Sigmoid colon (tissue), 6 donors: ENCODE measurements at regions not wholly inside any gene's neighbourhood (a gene's known extent, or its start where the extent isn't known, plus 50 kb on each side); places are given as distances from the start of the nearest gene placed in this dataset.

ENCODE experiments used
- DNase-seq: peaks from one replicate; pipeline ENCODE4 v3.0.0-alpha.2; 2019
- H3K27ac ChIP-seq, 4 donors: fragments of 200-600 bp; sonication (generic); one replicate each; pipeline ENCODE4 v1.5.1; 2016 to 2019; ENCODE audit warnings: mild to moderate bottlenecking in 1 of 4
- H3K27me3 ChIP-seq, 3 donors: fragments of 200-600 bp; sonication (generic); one replicate each; pipeline ENCODE4 v1.5.1; 2019; ENCODE audit warnings: mild to moderate bottlenecking in 1 of 3
- H3K36me3 ChIP-seq, 4 donors: fragments of 200-600 bp; sonication (generic); one replicate each; pipeline ENCODE4 v1.5.1; 2016 to 2019
- H3K4me1 ChIP-seq, 4 donors: fragments of 200-600 bp; sonication (generic); one replicate each; pipeline ENCODE4 v1.5.1; 2017 to 2019
- H3K4me3 ChIP-seq, 4 donors: fragments of 200-600 bp; sonication (generic); one replicate each; pipeline ENCODE4 v1.5.1; 2017 to 2019; ENCODE audit warnings: mild to moderate bottlenecking in 2 of 4, moderate library complexity in 1 of 4
- H3K9me3 ChIP-seq, 4 donors: fragments of 200-600 bp in 3 of 4; sonication (generic) in 3 of 4; one replicate each; pipeline versions ENCODE4 v1.5.1 to v1.6.1; 2013 to 2019
- EP300 ChIP-seq, 4 donors: sonication (generic); formaldehyde crosslinking; IDR thresholded peaks; one replicate each; pipeline ENCODE4 v1.6.1; 2017; ENCODE audit warnings: antibody characterized with exemption in 4 of 4
- POLR2A ChIP-seq, 2 donors: fragments of 450-650 bp; IDR thresholded peaks; one replicate each; pipeline ENCODE4 v1.6.1; 2016; ENCODE audit warnings: antibody characterized with exemption in 2 of 2, mild to moderate bottlenecking in 2 of 2, moderate library complexity in 2 of 2
- POLR2AphosphoS5 ChIP-seq, 4 donors: sonication (generic); formaldehyde crosslinking; IDR thresholded peaks; one replicate each; pipeline ENCODE4 v1.6.1; 2017; ENCODE audit warnings: antibody characterized with exemption in 4 of 4
- WGBS, 2 donors: extraction: QIAGEN DNeasy Blood & Tissue Kit; methylation state at CpG; one replicate each; pipeline ENCODE4 v1.1.7; 2013; 5-methylcytosine and 5-hydroxymethylcytosine counted together
- intact Hi-C: fragments of 100-400 bp; cut with DNase I; formaldehyde crosslinking; loops from one replicate; pipeline ENCODE4 v1.15.1; 2023
- TF ChIP-seq, protein P1 (sequence below), 4 experiments: fragments of 450-650 bp in 3 of 4; fragments of 200-600 bp in 1 of 4; IDR thresholded peaks; one replicate each; pipeline ENCODE4 v1.5.1; 2016 to 2019; ENCODE audit warnings: antibody characterized with exemption in 4 of 4, mild to moderate bottlenecking in 3 of 4, moderate library complexity in 2 of 4
- donor health status: healthy with polysubstance abuse.
- donor health status: healthy.

DNA sequence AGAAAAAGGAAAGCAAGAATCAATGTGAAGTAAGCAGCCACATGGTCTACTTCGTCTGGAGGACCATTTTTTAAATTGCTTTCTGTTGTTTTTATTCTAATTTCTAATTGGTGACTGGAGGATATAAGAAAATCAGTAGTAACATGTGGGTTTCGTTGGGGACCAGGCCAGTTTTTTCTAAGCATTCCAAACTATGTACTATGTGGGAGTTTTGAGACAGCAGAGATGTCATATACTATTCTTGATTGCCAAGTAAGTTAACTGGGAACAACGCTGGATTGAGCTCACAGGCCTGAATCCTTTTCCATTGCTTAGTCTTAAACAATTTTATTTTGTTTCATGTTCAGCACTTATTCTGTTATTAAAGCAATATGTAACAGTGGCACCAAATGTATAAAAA, 225.7 kb downstream of the TMEM167A start:
- no peak overlapping the region for H3K4me3 ChIP-seq
- H3K9me3 ChIP-seq: no peaks in the 10 kb centered on the region
- H3K27ac ChIP-seq: no peak overlapping the region
- H3K4me1 ChIP-seq: no peaks in the 10 kb centered on the region
- intact Hi-C loops: no loop called here
- DNase-seq: no peak
- TF ChIP-seq, protein P1, sequence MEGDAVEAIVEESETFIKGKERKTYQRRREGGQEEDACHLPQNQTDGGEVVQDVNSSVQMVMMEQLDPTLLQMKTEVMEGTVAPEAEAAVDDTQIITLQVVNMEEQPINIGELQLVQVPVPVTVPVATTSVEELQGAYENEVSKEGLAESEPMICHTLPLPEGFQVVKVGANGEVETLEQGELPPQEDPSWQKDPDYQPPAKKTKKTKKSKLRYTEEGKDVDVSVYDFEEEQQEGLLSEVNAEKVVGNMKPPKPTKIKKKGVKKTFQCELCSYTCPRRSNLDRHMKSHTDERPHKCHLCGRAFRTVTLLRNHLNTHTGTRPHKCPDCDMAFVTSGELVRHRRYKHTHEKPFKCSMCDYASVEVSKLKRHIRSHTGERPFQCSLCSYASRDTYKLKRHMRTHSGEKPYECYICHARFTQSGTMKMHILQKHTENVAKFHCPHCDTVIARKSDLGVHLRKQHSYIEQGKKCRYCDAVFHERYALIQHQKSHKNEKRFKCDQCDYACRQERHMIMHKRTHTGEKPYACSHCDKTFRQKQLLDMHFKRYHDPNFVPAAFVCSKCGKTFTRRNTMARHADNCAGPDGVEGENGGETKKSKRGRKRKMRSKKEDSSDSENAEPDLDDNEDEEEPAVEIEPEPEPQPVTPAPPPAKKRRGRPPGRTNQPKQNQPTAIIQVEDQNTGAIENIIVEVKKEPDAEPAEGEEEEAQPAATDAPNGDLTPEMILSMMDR (IDR thresholded peaks at IDR 0.05): no peak
- TF ChIP-seq POLR2AphosphoS5 (IDR thresholded peaks at IDR 0.05): no peak
- TF ChIP-seq POLR2A (IDR thresholded peaks at IDR 0.05): no peak
- TF ChIP-seq EP300 (IDR thresholded peaks at IDR 0.05): no peak
- no peaks in the 10 kb centered on the region for H3K36me3 ChIP-seq
- 77 to 80% methylated on average over 3 of the region's 3 CpGs for WGBS, 2 donors
- no peaks in the 10 kb centered on the region for H3K27me3 ChIP-seq

DNA sequence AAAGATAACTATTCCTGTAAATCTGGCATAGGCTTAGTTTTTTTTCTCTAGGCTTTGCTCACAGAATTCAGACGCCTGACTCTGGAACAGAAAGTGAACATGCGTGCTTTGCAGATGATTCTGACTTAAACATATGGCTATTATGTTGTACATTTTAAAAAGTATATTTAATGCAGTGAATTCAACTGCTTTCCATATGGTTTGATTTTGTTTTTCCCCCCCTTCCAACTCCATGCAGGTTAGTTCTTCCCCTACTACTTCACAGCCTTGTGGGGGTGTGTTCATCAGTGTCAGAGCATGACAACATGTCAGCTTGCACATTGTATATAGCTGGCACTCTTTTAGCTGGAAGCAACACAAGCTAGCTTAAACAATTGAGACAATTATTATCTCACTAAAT, 226.8 kb downstream of the TMEM167A start:
- Histone ChIP-seq H3K4me1 (no peaks in the 10 kb centered on the region), H3K9me3 (no peaks in the 10 kb centered on the region), H3K4me3 (no peak overlapping the region), H3K27me3 (no peaks in the 10 kb centered on the region), H3K36me3 (no peaks in the 10 kb centered on the region), H3K27ac (no peak overlapping the region)
- intact Hi-C loops: no loop called here
- TF ChIP-seq, protein P1 (IDR thresholded peaks at IDR 0.05): no peak
- TF ChIP-seq EP300 (IDR thresholded peaks at IDR 0.05) (no peak), POLR2AphosphoS5 (IDR thresholded peaks at IDR 0.05) (no peak), POLR2A (IDR thresholded peaks at IDR 0.05) (no peak)
- no peak for DNase-seq
- 89 to 94% methylated on average over 2 of the region's 2 CpGs for WGBS, 2 donors

DNA sequence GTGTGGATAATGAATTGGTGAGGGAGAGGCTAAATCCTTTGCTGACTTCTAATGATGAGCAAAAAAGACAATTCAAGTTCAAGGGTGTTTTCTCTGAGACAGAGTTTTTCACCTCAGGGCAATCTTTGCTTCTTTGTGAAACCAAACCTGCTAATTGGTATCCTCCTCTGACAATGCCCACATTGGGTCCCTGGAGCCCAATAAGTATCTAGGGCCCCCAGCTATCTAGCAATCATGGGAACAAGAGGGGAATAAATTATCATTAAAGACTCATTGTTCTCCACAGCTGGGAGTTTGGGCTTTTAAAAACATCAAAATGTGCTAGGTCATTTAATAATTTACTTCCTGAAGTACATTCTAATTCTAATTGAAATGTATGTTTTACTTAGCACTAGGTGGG, 227.3 kb downstream of the TMEM167A start:
- H3K27ac ChIP-seq: no peak overlapping the region
- no peaks in the 10 kb centered on the region for H3K27me3 ChIP-seq
- no peaks in the 10 kb centered on the region for H3K36me3 ChIP-seq
- no peaks in the 10 kb centered on the region for H3K4me1 ChIP-seq
- TF ChIP-seq, protein P1 (IDR thresholded peaks at IDR 0.05): no peak
- TF ChIP-seq POLR2AphosphoS5 (IDR thresholded peaks at IDR 0.05) (no peak), EP300 (IDR thresholded peaks at IDR 0.05) (no peak), POLR2A (IDR thresholded peaks at IDR 0.05) (no peak)
- intact Hi-C loops: no loop called here
- DNase-seq: no peak
- no peaks in the 10 kb centered on the region for H3K9me3 ChIP-seq
- H3K4me3 ChIP-seq: no peak overlapping the region

DNA sequence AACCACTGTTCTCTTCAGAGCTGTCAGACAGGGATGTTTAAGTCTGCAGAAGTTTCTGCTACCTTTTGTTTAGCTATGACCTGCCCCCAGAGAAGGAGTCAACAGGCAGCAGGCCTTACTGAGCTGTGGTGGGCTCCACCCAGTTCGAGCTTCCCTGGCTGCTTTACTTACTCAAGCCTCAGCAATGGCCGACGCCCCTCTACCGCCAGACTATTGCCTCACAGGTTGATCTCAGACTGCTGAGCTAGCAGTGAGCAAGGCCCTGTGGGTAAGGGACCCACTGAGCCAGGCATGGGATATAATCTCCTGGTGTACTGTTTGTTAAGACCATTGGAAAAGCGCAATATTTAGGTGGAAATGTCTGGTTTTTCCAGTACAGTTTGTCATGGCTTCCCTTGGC, 229.6 kb downstream of the TMEM167A start:
- Histone ChIP-seq H3K27ac (no peak overlapping the region), H3K27me3 (no peaks in the 10 kb centered on the region), H3K4me3 (no peak overlapping the region), H3K9me3 (no peaks in the 10 kb centered on the region), H3K36me3 (no peaks in the 10 kb centered on the region), H3K4me1 (no peaks in the 10 kb centered on the region)
- TF ChIP-seq, protein P1 (IDR thresholded peaks at IDR 0.05): no peak
- TF ChIP-seq POLR2A (IDR thresholded peaks at IDR 0.05): no peak
- no peak for TF ChIP-seq POLR2AphosphoS5 (IDR thresholded peaks at IDR 0.05)
- no peak for TF ChIP-seq EP300 (IDR thresholded peaks at IDR 0.05)
- DNase-seq: no peak
- WGBS, 2 donors: 86 to 93% methylated on average over 5 of the region's 5 CpGs
- intact Hi-C loops: no loop called here

DNA sequence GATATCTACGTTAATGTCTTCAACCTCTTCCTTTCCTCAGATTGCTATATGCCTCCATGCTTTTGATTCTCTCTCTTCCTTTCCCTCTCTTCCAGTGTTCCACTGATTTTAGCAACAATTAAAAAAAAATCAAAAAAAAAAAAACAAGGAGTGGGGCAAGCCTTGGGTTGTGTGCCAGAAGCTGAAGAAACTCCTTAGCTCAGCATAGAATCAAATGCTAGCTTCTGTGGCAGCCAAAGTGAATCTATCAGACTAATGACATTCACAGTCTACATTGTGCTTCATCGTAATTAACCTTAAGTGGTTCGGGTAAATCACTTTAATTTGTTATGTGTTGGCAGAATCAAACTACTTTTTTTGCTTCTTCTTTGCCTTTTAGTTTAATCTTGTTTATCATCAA, 237.3 kb downstream of the TMEM167A start:
- WGBS, 2 donors: 85 to 90% methylated on average over 3 of the region's 3 CpGs
- TF ChIP-seq EP300 (IDR thresholded peaks at IDR 0.05): no peak
- TF ChIP-seq POLR2AphosphoS5 (IDR thresholded peaks at IDR 0.05): no peak
- TF ChIP-seq, protein P1 (IDR thresholded peaks at IDR 0.05): no peak
- TF ChIP-seq POLR2A (IDR thresholded peaks at IDR 0.05): no peak
- Histone ChIP-seq H3K36me3 (no peaks in the 10 kb centered on the region), H3K4me1 (no peaks in the 10 kb centered on the region), H3K9me3 (peaks cover 0 to 3% (median 0%) of the 10 kb centered on the region in 4 donors), H3K27me3 (no peaks in the 10 kb centered on the region), H3K27ac (no peak overlapping the region), H3K4me3 (no peak overlapping the region)
- intact Hi-C loops: no loop called here
- no peak for DNase-seq
